Mesendoderm (in vitro differentiated cells): ENCODE measurements at regions not wholly inside any gene's neighbourhood (a gene's known extent, or its start where the extent isn't known, plus 50 kb on each side); places are given as distances from the start of the nearest gene placed in this dataset.
A peak's percentile ranks its signal among the peaks of the same experiment; 100 is the strongest.
"Not testable (repeated sequence)": the region's sequence is repeated elsewhere in the genome, so short reads cannot be mapped to it uniquely, and the experiment has no call there.

ENCODE experiments used
- DNase-seq: peaks from one replicate; pipeline ENCODE4 v3.0.0; 2013
- H2AK5ac ChIP-seq: 2 replicates; pipeline ENCODE4 v1.6.1; 2013; ENCODE audit warnings: low read length, inconsistent platforms
- H2BK120ac ChIP-seq: 2 replicates; pipeline ENCODE4 v1.6.1; 2013; ENCODE audit warnings: low read depth, mild to moderate bottlenecking, low read length, moderate library complexity, mixed read lengths
- H2BK15ac ChIP-seq: replicated peaks from 2 replicates; pipeline ENCODE4 v1.6.1; 2013; ENCODE audit warnings: low read depth, mild to moderate bottlenecking, moderate library complexity
- H2BK5ac ChIP-seq: 2 replicates; pipeline ENCODE4 v1.6.1; 2013; ENCODE audit warnings: low read length, inconsistent platforms
- H3K18ac ChIP-seq: 2 replicates; pipeline ENCODE4 v1.6.1; 2013; ENCODE audit warnings: mild to moderate bottlenecking, low read length, mixed read lengths
- H3K23ac ChIP-seq: one replicate; pipeline ENCODE4 v1.6.1; 2013; ENCODE audit warnings: low read length
- H3K27ac ChIP-seq: 2 replicates; pipeline ENCODE4 v1.5.1; 2013; ENCODE audit warnings: low read depth, mild to moderate bottlenecking, inconsistent platforms, low read length, moderate library complexity
- H3K27me3 ChIP-seq: 2 replicates; pipeline ENCODE4 v1.6.1; 2013; ENCODE audit warnings: low read length, control low read depth, mild to moderate bottlenecking, inconsistent platforms; ENCODE audit not compliant: insufficient read depth, poor library complexity
- H3K36me3 ChIP-seq: 2 replicates; pipeline ENCODE4 v1.6.1; 2013; ENCODE audit warnings: low read length, inconsistent platforms; ENCODE audit not compliant: control insufficient read depth, insufficient read depth
- H3K4ac ChIP-seq: one replicate; pipeline ENCODE4 v1.6.1; 2013; ENCODE audit warnings: low read depth, mild to moderate bottlenecking, low read length, moderate library complexity
- H3K4me1 ChIP-seq: 2 replicates; pipeline ENCODE4 v1.6.1; 2013; ENCODE audit warnings: low read depth, low read length, inconsistent platforms; ENCODE audit not compliant: control insufficient read depth
- H3K4me2 ChIP-seq: 2 replicates; pipeline ENCODE4 v1.6.1; 2013; ENCODE audit warnings: low read length
- H3K4me3 ChIP-seq: 2 replicates; pipeline ENCODE4 v1.5.1; 2013; ENCODE audit warnings: mild to moderate bottlenecking, low read length
- H3K56ac ChIP-seq: one replicate; pipeline ENCODE4 v1.6.1; 2013; ENCODE audit warnings: low read length
- H3K79me1 ChIP-seq: 2 replicates; pipeline ENCODE4 v1.6.1; 2013; ENCODE audit warnings: low read length, inconsistent platforms
- H3K79me2 ChIP-seq: 2 replicates; pipeline ENCODE4 v1.6.1; 2013; ENCODE audit warnings: mild to moderate bottlenecking, low read length; ENCODE audit not compliant: control insufficient read depth, insufficient read depth
- H3K9ac ChIP-seq: 2 replicates; pipeline ENCODE4 v1.6.1; 2013; ENCODE audit warnings: low read length, inconsistent platforms
- H4K5ac ChIP-seq: one replicate; pipeline ENCODE4 v1.6.1; 2013; ENCODE audit warnings: low read length
- H4K8ac ChIP-seq: one replicate; pipeline ENCODE4 v1.6.1; 2013; ENCODE audit warnings: low read depth, mild to moderate bottlenecking, control low read depth, low read length, moderate library complexity
- WGBS: extraction: QIAGEN DNeasy Blood & Tissue Kit; methylation state at CpG from one replicate; pipeline ENCODE4 v1.1.7; 2013; ENCODE audit warnings: low lambda C conversion rate, missing lambda C conversion rate; ENCODE audit not compliant: insufficient coverage; ENCODE audit errors: extremely low coverage; 5-methylcytosine and 5-hydroxymethylcytosine counted together

DNA sequence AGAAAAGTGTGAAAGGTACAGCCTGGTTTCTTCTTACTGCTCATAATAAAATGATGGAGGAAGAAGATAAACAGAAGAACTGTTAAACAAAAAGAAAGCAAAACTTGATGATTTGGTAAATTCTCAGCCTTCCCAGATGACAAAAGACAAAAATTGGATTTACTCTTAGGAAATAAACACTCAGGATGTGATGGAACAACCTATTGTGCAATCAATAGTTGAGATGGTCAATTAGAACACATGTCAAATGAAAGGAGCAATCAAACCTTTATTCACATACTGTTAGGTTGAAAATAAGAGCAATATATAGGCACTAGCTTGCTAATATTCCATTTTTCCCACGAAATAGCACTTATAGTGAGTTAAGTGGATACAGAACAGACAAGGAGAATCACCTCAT lies 1174.0 kb upstream of the SLC39A10 start:
- no peak overlapping the region for H3K9ac ChIP-seq
- no peak overlapping the region for H3K56ac ChIP-seq
- H2BK5ac ChIP-seq: no peak overlapping the region
- no CpG with 5 or more reads among the region's 1 CpG for WGBS
- H2BK120ac ChIP-seq: no peak overlapping the region
- H3K18ac ChIP-seq: no peak overlapping the region
- H3K79me2 ChIP-seq: no peaks in the 10 kb centered on the region
- H2BK15ac ChIP-seq: no peak overlapping the region
- H3K4ac ChIP-seq: no peak overlapping the region
- no peaks in the 10 kb centered on the region for H3K27me3 ChIP-seq
- no peak overlapping the region for H3K4me2 ChIP-seq
- no peaks in the 10 kb centered on the region for H3K36me3 ChIP-seq
- H2AK5ac ChIP-seq: no peak overlapping the region
- no peak overlapping the region for H3K4me3 ChIP-seq
- no peak overlapping the region for H4K5ac ChIP-seq
- H3K27ac ChIP-seq: no peak overlapping the region
- no peak for DNase-seq
- no peaks in the 10 kb centered on the region for H3K4me1 ChIP-seq
- no peak overlapping the region for H3K23ac ChIP-seq
- no peaks in the 10 kb centered on the region for H3K79me1 ChIP-seq
- no peak overlapping the region for H4K8ac ChIP-seq

DNA sequence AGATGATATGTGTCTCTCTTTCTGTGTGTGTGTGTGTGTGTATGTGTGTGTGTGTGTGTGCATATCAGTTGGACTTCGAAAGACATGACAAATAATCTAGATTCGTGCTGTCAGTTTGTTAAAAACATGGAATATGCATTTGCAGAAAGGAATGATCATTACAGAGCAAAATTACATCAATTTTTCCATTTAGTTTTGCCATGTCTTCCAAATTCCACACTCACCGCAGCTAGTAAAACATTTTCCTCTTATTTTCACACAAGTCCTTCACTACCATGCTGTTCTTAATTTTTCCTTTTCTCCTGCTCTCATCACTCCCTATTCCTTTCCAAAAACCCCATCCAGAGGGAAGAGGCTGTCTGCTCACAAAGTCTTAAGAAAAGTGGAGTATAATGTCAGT lies 1191.4 kb upstream of the SLC39A10 start:
- Histone ChIP-seq H3K27ac (no peak overlapping the region), H2BK5ac (no peak overlapping the region), H4K8ac (no peak overlapping the region), H3K4me2 (no peak overlapping the region), H4K5ac (no peak overlapping the region), H3K4me3 (no peak overlapping the region), H3K18ac (no peak overlapping the region), H3K36me3 (no peaks in the 10 kb centered on the region), H2BK120ac (no peak overlapping the region), H3K27me3 (no peaks in the 10 kb centered on the region), H2AK5ac (no peak overlapping the region), H3K4ac (no peak overlapping the region), H3K23ac (no peak overlapping the region), H3K4me1 (no peaks in the 10 kb centered on the region), H3K79me2 (no peaks in the 10 kb centered on the region), H3K9ac (no peak overlapping the region), H2BK15ac (no peak overlapping the region), H3K56ac (no peak overlapping the region), H3K79me1 (no peaks in the 10 kb centered on the region)
- no CpG with 5 or more reads among the region's 3 CpGs for WGBS
- no peak for DNase-seq

- no peaks in the 10 kb centered on the region for H3K79me2 ChIP-seq
- no peak overlapping the region for H2BK5ac ChIP-seq
- H3K18ac ChIP-seq: no peak overlapping the region
- H4K5ac ChIP-seq: no peak overlapping the region
- H3K79me1 ChIP-seq: no peaks in the 10 kb centered on the region
- no peak overlapping the region for H3K4me2 ChIP-seq
- no peak overlapping the region for H2BK120ac ChIP-seq
- H3K4ac ChIP-seq: no peak overlapping the region
- DNase-seq: peak; percentile 1
- no peaks in the 10 kb centered on the region for H3K27me3 ChIP-seq
- no peak overlapping the region for H3K23ac ChIP-seq
- no peak overlapping the region for H3K9ac ChIP-seq
- H3K27ac ChIP-seq: no peak overlapping the region
- no peak overlapping the region for H2AK5ac ChIP-seq
- no peak overlapping the region for H3K4me3 ChIP-seq
- no peak overlapping the region for H4K8ac ChIP-seq
- H3K4me1 ChIP-seq: no peaks in the 10 kb centered on the region
- no peaks in the 10 kb centered on the region for H3K36me3 ChIP-seq
- H2BK15ac ChIP-seq: no peak overlapping the region
- WGBS: no CpG with 5 or more reads among the region's 8 CpGs
- H3K56ac ChIP-seq: no peak overlapping the region
Measured at GRCh38 chr2:194464964-194465638, 1191.9 kb upstream of the SLC39A10 start.

GRCh38 chr2:194462883-194463282 lies 1194.1 kb upstream of the SLC39A10 start:
- H3K23ac ChIP-seq, H2BK15ac ChIP-seq, H3K27ac ChIP-seq, H3K9ac ChIP-seq, H3K36me3 ChIP-seq, DNase-seq, H2BK5ac ChIP-seq, H3K27me3 ChIP-seq, H3K79me2 ChIP-seq, H3K4ac ChIP-seq, H3K18ac ChIP-seq, H3K4me2 ChIP-seq, H3K4me1 ChIP-seq, H2AK5ac ChIP-seq, H4K5ac ChIP-seq, H2BK120ac ChIP-seq, H3K56ac ChIP-seq, H4K8ac ChIP-seq, H3K79me1 ChIP-seq, H3K4me3 ChIP-seq: not testable (repeated sequence)
- no CpG with 5 or more reads among the region's 2 CpGs for WGBS

DNA sequence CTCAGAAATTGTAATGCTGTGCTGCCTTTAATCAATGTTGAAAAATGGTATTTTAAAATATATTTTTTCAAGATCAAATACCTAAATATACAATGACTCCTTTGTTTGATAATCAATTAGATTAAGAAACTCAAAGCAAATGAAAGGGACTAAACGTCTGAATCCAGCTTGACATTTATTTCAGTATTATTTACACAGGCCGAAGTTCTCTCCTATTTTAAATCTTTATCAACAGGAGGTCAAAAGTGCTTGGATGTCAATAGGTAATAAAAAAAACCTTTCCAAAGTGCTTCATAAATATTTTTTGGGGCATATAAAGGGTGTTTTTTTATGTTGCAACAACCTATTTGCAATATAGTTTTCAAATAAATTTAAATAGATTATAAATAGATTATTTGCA lies 1201.7 kb upstream of the SLC39A10 start:
- Histone ChIP-seq H2BK5ac (no peak overlapping the region), H3K18ac (no peak overlapping the region), H3K36me3 (no peaks in the 10 kb centered on the region), H3K56ac (no peak overlapping the region), H4K8ac (no peak overlapping the region), H3K23ac (no peak overlapping the region), H2BK120ac (no peak overlapping the region), H2AK5ac (no peak overlapping the region), H3K79me1 (no peaks in the 10 kb centered on the region), H3K9ac (no peak overlapping the region), H3K27ac (no peak overlapping the region), H3K4ac (no peak overlapping the region), H3K27me3 (no peaks in the 10 kb centered on the region), H3K4me1 (no peaks in the 10 kb centered on the region), H3K4me3 (no peak overlapping the region), H3K4me2 (no peak overlapping the region), H2BK15ac (no peak overlapping the region), H3K79me2 (no peaks in the 10 kb centered on the region), H4K5ac (no peak overlapping the region)
- DNase-seq: no peak
- WGBS: no CpG with 5 or more reads among the region's 2 CpGs

DNA sequence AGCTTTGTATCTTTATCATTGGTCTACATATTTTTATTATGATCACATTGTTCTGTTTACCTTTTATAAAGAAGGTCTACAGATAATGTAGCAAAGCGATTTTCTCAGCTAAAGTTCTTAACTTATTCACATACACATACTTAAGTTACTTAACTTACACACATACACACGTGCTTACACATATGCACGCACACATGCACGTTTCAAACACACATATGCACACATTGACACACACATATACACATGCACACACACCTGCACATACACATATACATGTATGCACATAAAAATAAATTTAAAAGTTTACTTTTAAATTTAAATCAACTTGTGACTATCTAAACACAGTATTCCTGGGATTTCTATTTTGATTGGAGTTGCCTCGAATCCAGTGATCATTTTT lies 1204.5 kb upstream of the SLC39A10 start:
- DNase-seq: no peak
- no peaks in the 10 kb centered on the region for H3K79me1 ChIP-seq
- H3K27me3 ChIP-seq: no peaks in the 10 kb centered on the region
- no peak overlapping the region for H3K4ac ChIP-seq
- H2BK120ac ChIP-seq: no peak overlapping the region
- no peak overlapping the region for H3K4me2 ChIP-seq
- H3K9ac ChIP-seq: no peak overlapping the region
- H3K79me2 ChIP-seq: no peaks in the 10 kb centered on the region
- H3K4me1 ChIP-seq: no peaks in the 10 kb centered on the region
- no peak overlapping the region for H3K4me3 ChIP-seq
- H3K36me3 ChIP-seq: no peaks in the 10 kb centered on the region
- no peak overlapping the region for H4K8ac ChIP-seq
- H3K23ac ChIP-seq: no peak overlapping the region
- H2BK5ac ChIP-seq: no peak overlapping the region
- WGBS: no CpG with 5 or more reads among the region's 5 CpGs
- H2BK15ac ChIP-seq: no peak overlapping the region
- no peak overlapping the region for H3K18ac ChIP-seq
- no peak overlapping the region for H2AK5ac ChIP-seq
- H3K27ac ChIP-seq: no peak overlapping the region
- H3K56ac ChIP-seq: no peak overlapping the region
- H4K5ac ChIP-seq: no peak overlapping the region
